ENCODE measurements at regions not wholly inside any gene's neighbourhood (a gene's known extent, or its start where the extent isn't known, plus 50 kb on each side); places are given as distances from the start of the nearest gene placed in this dataset.

DNA sequence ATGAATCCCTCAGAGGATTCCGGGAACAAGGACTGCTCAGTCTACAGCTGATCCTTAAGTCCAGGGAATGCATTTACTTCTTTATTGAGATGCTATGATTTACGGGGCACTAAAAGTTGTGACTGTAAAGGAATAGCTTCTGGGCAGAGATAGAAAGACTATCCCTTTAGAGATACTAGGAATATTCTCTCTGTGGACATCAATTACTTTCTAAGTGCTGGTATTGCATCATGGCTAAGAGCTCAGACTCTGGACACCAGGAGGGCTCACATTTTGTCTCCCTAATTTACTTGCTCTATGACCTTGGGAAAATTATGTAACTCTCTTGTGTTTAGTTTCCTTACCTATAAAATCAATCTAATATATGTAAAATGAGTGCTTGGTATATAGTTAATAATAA lies 131.4 kb downstream of the AKAIN1 start:
- Mint-ChIP-seq H3K9me3 (no peaks in the 10 kb centered on the region), H3K27me3 (peaks cover 3% of the 10 kb centered on the region), H3K36me3 (ENCODE audit: low read depth) (no peaks in the 10 kb centered on the region), H3K4me1 (ENCODE audit: low read depth) (no peaks in the 10 kb centered on the region), H3K27ac (no peak overlapping the region), H3K4me3 (no peak overlapping the region)
- CTCF ChIA-PET: no interaction called here
- TF ChIP-seq, protein P1, sequence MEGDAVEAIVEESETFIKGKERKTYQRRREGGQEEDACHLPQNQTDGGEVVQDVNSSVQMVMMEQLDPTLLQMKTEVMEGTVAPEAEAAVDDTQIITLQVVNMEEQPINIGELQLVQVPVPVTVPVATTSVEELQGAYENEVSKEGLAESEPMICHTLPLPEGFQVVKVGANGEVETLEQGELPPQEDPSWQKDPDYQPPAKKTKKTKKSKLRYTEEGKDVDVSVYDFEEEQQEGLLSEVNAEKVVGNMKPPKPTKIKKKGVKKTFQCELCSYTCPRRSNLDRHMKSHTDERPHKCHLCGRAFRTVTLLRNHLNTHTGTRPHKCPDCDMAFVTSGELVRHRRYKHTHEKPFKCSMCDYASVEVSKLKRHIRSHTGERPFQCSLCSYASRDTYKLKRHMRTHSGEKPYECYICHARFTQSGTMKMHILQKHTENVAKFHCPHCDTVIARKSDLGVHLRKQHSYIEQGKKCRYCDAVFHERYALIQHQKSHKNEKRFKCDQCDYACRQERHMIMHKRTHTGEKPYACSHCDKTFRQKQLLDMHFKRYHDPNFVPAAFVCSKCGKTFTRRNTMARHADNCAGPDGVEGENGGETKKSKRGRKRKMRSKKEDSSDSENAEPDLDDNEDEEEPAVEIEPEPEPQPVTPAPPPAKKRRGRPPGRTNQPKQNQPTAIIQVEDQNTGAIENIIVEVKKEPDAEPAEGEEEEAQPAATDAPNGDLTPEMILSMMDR (IDR thresholded peaks at IDR 0.05): no peak
- no peak for ATAC-seq
- POLR2A ChIA-PET: no interaction called here
- DNase-seq: no peak
- intact Hi-C loops (cut with micrococcal nuclease): no loop called here

DNA sequence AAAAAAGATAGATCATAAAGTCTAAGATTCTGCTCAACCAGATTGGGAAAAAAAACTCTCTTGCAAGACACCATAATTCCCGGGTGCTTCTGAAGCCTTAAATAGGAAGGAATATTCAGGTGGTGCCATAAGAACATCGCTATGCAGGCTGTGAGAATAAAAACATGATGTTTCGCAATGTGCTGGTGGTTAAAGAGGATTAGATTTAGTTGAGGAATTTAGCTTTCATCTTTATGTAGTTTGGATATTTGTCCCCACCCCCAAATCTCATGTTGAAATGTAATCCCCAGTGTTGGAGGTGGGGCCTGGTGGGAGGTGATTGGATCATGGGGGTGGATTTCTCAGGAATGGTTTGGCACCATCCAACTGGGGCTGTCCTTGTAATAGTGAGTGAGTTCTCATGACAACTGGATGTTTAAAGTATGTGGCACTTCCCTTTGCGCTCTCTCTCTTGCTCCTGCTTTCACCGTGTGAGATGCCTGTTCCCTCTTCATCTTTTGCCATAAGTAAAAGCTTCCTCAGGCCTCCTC lies 132.2 kb downstream of the AKAIN1 start:
- Mint-ChIP-seq H3K27ac (no peak overlapping the region), H3K4me3 (no peak overlapping the region), H3K9me3 (no peaks in the 10 kb centered on the region), H3K36me3 (ENCODE audit: low read depth) (no peaks in the 10 kb centered on the region), H3K4me1 (ENCODE audit: low read depth) (no peaks in the 10 kb centered on the region), H3K27me3 (peaks cover 3% of the 10 kb centered on the region)
- intact Hi-C loops (cut with micrococcal nuclease): no loop called here
- ATAC-seq (no peak), DNase-seq (no peak)
- CTCF ChIA-PET: interaction anchor here (0.7 to 1.5 kb wide), 2 partner anchors 8 to 42 kb away, joined by 3 read pairs; no protein-coding TSS in a partner anchor
- POLR2A ChIA-PET: no interaction called here
- TF ChIP-seq, protein P1 (IDR thresholded peaks at IDR 0.05): no peak

DNA sequence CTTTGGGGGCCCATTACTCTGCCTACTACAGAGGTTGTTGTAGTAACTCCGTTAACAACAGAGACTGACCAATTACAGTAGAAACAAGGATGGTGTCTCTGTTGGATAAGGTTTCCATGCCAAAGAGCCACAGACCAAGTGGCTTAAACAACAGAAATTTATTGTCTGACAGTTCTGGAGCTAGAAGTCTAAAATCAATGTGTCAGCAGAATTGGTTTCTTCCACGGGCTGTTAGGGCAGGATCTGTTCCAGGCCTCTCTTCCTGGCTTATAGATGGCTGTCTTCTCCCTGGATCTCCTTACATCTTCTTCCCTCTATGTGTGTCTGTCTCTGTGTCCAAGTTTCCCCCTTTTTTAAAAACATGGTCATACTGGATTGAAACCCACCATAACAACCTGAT lies 135.3 kb downstream of the AKAIN1 start:
- TF ChIP-seq, protein P1 (IDR thresholded peaks at IDR 0.05): no peak
- ChIA-PET POLR2A (no interaction called here), CTCF (no interaction called here)
- intact Hi-C loops (cut with micrococcal nuclease): no loop called here
- Mint-ChIP-seq H3K4me1 (ENCODE audit: low read depth) (peaks cover 19% of the 10 kb centered on the region), H3K4me3 (no peak overlapping the region), H3K27ac (no peak overlapping the region), H3K27me3 (peaks cover 2% of the 10 kb centered on the region), H3K9me3 (no peaks in the 10 kb centered on the region), H3K36me3 (ENCODE audit: low read depth) (no peaks in the 10 kb centered on the region)
- no peak for ATAC-seq
- no peak for DNase-seq

DNA sequence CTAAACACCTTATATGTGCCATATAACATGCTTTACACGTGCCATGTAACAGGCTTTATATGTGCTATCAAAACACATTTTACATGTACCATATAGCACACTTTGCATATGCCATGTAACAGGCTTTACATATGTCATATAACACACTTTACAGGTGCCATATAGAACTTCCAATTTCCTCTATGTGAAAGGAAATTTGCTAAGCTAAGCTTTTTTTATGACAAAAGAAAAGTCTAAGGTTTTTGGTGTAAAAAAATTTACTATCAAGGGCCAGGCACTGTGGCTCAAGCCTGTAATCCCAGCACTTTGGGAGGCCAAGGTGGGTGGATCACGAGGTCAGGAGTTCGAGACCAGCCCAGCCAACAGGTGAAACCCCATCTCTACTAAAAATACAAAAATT lies 136.5 kb downstream of the AKAIN1 start:
- Mint-ChIP-seq H3K36me3 (ENCODE audit: low read depth) (no peaks in the 10 kb centered on the region), H3K27me3 (peaks cover 2% of the 10 kb centered on the region), H3K9me3 (no peaks in the 10 kb centered on the region), H3K4me1 (ENCODE audit: low read depth) (peaks cover 19% of the 10 kb centered on the region), H3K4me3 (no peak overlapping the region), H3K27ac (no peak overlapping the region)
- ChIA-PET CTCF (interaction anchor here (1.3 to 5.3 kb wide), 2 partner anchors 37 to 953 kb away, joined by 4 to 49 read pairs; no protein-coding TSS in a partner anchor), POLR2A (interaction anchor here (1.1 kb wide), 1 partner anchor 177 kb away, joined by 3 read pairs; no protein-coding TSS in a partner anchor)
- intact Hi-C loops (cut with micrococcal nuclease): no loop called here
- no peak for ATAC-seq
- TF ChIP-seq, protein P1 (IDR thresholded peaks at IDR 0.05): no peak
- no peak for DNase-seq

DNA sequence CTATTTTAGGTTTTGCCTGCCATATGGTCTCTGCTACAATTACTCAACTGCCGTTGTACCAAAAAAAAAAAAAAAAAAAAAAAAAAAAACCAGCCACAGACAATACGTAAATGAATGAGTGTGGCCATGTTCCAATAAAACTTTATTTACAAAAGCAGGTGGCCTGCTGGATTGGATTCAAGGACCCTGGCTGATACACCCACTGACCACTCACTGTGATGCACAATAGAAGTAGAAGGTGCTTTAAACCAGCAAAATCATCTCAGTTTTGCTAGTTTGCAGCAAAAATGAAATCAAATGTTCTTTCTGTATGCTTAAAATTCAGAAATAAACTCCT lies 137.4 kb downstream of the AKAIN1 start:
- Mint-ChIP-seq H3K4me3 (no peak overlapping the region), H3K36me3 (ENCODE audit: low read depth) (no peaks in the 10 kb centered on the region), H3K4me1 (ENCODE audit: low read depth) (peaks cover 19% of the 10 kb centered on the region), H3K27ac (no peak overlapping the region), H3K27me3 (peaks cover 2% of the 10 kb centered on the region), H3K9me3 (no peaks in the 10 kb centered on the region)
- DNase-seq (no peak), ATAC-seq (no peak)
- TF ChIP-seq, protein P1 (IDR thresholded peaks at IDR 0.05): no peak
- intact Hi-C loops (cut with micrococcal nuclease): no loop called here
- CTCF ChIA-PET: interaction anchor here (1.3 to 5.3 kb wide), 3 partner anchors 10 to 952 kb away, joined by 4 to 49 read pairs (median 21); no protein-coding TSS in a partner anchor
- POLR2A ChIA-PET: no interaction called here

Measured in activated CD8-positive, alpha-beta T cell treated with anti-CD3 and anti-CD28 coated beads for 36 hours (primary cell).